Islet precursor cell (in vitro differentiated cells): ENCODE measurements at regions not wholly inside any gene's neighbourhood (a gene's known extent, or its start where the extent isn't known, plus 50 kb on each side); places are given as distances from the start of the nearest gene placed in this dataset.
"Not testable (repeated sequence)": the region's sequence is repeated elsewhere in the genome, so short reads cannot be mapped to it uniquely, and the experiment has no call there.

ENCODE experiments used
- DNase-seq: peaks from one replicate; pipeline ENCODE4 v3.0.0-alpha.2; 2018

DNA sequence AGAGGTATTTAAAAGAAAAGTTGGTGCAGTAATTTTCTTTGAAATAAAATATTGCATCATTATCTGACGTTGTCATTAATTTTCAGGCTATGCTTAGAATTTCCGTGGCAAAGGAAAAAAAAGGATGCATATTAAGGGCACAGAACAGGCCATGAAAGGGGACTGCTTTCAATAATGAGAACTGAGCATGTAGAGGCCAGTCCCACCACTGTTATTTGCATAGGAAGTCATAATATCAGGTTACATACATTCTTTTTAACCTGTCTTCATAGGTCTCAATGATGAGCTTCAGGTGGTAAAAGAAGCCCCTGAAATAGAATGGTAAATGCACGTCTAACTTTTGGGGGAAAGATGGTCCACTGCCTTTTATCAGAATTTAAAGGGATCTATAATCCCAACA is 272.1 kb upstream of the ALCAM start:
- DNase-seq: no peak

DNA sequence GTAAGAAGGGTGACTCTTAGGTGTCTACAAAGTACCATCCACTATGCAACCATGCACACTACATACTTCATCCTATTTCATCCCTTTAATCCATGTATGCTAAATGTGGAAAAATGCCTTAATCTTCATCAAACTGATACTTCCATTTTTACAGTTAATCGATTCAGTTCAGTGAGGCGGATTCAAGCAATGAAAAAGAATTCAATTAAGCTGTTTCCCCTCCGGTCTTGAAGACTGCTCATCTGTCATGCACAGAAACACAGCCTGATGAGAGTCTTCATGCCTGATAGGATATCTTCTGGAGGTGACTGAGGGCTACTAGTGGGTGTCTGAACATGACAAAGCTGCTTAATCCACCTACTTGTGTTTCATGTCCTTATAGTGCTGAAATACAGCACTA is 270.6 kb upstream of the ALCAM start:
- DNase-seq: no peak

DNA sequence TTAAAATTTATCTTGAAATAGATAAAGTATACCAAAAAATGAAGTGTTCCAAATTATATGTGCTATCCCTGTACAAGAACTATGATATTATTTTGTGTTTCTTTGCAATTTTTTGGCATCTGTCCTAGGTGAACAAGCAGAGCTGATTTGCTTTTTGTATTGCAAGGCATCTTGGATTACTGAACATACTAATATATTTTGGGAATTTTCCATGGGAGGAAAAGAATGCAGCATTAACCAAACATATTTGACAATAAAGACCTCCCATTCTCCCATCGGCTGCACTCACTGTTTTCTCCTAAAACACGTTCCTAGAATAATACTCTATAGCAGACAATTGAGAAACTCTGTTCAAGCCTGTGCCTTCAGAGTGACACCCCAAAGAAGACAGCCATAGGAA is 265.1 kb upstream of the ALCAM start:
- DNase-seq: no peak

DNA sequence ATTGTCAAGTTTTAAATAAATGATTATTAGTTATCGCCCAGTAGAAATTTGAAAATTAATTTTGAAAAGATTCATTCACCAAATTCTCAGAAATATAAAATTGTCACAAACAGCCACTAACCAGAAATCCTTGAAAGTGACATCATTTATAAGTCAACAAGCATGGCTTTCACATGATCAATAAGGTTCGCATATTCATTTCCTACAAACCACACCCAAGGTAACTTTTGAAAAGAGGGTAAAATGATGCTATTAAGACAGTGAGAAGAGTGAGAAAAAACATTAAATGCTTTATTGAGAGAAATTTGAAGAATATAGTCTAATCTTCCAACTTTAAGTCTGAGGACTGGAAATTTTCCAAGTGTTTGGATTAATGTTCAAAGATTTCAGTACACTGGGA is 263.6 kb upstream of the ALCAM start:
- DNase-seq: no peak

DNA sequence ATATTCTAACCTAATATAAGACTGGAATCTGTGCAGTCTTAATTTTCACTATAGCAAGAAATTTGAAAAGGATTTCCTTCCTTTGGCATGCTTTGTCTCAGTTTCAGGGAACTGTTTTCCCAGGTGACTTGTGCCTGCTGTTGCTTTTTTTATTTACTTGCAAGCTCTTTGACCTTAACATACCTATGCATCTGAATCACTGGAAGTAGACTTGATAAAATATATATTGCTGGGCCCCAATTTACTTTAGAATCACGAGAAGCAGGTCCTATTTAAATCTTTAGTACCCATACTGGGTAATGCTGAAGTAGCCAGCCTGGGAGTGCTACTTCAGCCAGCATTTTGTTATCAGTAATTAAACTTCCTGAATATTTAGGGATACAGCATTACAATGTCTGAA is 257.9 kb upstream of the ALCAM start:
- no peak for DNase-seq

DNA sequence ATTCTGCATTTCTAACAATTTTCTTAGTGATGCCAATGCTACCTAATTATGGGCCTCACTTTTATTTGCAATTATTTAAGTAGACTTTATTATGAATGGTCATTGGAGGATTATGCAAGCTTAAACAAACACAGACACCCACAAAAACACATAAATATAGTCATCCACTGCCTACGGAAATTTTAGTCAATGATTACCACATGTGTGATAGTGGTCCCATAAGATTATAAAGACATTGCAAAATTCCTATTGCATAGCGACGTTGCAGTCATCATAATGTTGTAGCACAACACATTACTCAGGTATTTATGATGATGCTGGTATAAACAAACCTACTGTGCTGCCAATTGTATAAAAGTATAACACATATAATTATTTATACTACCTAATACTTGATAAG is 247.8 kb upstream of the ALCAM start:
- DNase-seq: no peak

DNA sequence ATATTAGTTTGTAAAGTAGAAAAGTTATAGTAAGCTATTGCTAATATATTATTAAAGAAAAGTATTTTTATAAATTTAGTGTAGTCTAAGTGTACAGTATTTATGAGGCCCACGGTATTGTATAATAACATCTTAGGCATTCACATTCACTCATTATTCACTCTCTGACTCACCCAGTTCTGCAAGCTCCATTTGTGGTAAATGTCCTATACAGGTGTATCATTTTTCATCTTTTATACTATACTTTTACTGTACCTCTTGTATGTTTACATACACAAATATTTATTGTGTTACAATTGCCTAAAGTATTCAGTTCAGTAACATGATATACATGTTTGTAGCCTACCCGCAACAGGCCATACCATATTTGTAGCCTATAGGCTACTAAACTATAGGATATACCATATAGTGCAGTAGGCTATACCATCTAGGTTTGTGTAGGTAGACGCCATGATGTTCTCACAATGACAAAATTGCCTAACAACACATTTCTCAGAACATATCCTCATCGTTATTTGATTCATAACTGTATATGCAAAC is 246.8 kb upstream of the ALCAM start:
- DNase-seq: no peak

DNA sequence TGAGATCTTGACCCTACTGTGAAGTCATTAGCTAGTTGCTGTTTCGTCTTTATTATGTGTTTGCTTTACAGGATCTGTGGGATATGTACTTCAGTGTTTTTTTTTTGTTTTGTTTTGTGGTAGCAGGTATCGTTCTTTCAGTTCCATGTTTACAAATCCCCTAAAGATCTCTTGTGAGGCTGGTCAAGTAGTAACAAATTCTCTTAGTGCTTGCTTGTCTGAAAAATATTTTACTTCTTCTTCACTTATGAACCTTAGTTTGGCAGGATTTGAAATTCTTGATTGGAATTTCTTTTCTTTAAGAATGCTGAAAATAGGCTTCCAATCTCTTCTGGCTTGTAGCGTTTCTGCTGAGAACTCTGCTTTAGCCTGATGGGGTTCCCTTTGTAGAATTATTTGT is 235.8 kb upstream of the ALCAM start:
- no peak for DNase-seq

DNA sequence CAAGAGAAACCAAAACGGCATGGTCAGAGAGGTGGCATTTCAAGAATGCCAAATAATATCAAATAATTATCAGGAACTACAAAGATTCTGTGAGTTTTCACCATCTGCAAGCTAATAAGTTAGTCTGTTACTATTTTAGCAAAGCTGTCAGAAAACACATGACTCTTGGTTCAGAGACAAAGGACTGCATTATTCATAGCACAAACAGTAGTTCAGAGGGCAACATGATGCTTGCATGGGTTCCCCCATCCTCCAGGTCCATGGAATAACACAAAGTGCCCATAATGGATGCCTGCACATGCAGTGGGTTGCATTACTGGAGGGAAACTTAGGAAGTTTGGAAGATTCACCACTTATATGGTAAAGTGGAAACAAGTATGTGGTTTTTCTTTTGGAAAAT is 228.8 kb upstream of the ALCAM start:
- DNase-seq: no peak

DNA sequence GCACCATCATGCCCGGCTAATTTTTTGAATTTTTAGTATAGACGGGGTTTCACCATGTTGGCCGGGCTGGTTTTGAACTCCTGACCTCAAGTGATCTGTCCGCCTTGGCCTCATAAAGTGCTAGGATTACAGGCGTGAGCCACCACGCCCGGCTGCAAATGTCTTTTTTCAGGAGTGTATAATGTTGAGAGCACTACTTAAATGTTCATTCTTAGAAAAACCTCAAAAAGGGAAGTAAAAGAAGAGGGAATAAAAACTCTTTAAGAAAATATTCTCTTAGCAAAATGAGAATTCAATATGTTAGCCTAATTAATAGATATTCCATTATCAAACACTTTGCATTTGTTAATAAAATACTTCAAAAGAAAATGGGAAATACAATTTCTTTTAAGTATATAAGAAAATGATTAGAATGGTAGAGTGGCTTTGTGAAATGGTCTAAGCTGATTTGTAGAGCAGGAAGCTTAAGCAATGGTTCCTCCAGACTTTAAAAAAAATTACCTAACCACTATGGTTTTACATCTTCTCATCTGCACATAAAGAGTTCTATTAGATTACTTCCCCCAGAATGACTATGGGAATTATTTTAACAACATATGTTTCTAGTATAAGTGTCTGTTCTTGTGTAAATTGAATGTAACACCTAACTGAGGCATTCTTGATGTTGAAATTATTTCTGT is 226.7 kb upstream of the ALCAM start:
- no peak for DNase-seq

DNA sequence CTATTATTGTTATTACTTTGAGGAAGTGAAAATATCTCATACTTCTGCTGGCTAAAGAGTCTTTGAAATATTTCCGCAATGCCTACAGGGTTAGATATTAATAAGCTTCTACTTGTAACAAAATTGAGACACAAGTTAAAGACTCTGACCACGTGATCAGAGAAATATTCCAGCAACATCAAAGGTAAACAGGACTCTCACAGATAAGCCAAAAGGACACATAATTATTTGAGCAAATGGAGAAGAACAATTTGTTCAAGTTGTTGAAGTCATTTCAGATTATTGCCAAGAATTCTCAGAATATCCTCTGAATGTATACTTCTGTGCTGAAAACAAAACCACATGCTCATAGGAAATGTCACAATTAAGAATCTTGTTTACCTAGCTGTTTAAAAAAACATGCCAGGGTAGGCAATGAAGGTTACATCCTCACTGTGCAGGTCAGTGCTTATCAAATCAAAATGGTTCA is 225.8 kb upstream of the ALCAM start:
- DNase-seq: no peak

DNA sequence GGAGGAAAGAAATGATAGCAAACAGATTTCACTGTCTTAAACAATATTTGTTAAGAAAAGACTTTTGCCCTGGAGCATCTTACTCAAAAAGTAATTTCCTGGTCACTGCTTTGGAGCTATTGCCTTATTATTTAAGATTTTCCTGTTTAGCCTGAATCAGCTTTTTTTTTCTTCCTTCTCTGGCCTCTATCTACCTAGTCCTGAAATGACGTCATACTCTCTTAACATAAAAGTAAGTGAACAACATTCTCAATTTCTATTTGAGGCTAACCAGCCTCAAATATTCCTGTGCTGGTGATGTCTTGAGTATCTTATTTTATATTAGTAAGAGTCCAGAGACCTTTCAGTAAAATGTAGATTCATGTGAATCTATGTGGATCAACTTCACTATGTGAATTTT is 221.9 kb upstream of the ALCAM start:
- DNase-seq: no peak

DNA sequence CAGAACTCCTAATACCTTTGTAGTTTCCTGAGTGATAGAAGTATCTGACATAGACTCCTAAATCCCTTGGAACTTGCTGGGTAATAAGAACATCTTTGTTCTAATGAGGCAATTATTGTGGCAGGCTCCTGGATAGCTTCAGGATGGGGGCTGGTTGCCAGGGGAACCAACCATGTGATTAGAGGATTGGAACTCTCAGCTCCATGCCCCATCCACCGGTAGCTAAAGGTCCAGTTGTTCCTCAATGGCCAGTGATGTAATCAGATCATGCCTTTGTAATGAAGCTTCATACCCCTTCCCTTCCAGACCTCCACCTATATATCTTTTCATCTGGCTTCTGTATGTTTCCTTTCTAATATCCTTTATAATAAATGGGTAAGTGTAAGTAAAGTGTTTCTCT is 221.2 kb upstream of the ALCAM start:
- DNase-seq: peak; percentile 62

DNA sequence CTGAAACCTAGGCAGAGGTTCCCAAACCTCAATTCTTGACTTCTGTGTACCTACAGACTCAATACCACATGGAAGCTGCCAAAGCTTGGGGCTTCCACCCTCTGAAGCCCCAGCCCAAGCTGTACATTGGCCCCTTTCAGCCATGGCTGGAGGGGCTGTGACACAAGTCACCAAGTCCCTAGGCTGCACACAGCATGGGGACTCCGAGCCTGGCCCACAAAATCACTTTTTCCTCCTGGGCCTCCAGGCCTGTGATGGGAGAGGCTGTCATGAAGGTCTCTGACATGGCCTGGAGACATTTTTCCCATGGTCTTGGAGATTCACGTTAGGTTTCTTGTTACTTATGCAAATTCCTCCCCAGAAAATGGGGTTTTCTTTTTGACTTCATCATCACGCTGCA is 217.5 kb upstream of the ALCAM start:
- not testable (repeated sequence) for DNase-seq

DNA sequence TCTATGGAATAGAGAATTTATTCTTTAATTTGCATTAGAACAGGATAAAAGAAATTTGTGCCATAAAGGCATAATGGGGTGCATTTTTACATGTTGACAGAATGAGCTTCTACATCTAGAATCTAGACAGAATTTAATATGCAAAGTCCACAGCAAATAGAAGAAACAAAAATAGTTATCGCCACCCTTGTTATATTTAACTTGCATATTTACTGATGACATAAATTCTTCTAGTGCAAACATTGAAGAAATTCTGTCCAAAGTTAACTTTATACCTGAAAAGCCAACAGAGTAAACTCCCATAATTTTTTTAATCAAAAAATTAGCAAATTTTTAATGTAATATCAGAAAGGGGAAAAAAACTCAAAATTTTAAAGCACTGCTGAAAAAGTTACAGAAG is 213.7 kb upstream of the ALCAM start:
- DNase-seq: no peak

DNA sequence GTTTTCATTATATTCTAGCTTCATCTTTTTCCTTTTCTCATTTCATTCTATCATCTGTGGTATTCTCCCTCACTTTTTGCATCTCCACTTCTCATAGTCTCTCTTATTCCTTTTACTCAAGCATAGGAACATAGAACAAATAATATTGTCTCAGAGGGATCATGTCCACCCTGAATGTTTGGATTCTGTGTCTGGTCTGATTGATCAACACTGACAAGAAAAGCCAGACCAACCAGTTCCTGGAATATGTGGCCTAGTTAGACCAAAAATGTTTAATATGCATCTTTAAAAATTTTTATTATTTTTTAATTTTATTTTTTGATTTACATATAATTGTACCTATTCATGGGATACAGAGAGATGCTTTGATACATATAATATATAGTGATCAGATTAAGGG is 212.0 kb upstream of the ALCAM start:
- DNase-seq: no peak

DNA sequence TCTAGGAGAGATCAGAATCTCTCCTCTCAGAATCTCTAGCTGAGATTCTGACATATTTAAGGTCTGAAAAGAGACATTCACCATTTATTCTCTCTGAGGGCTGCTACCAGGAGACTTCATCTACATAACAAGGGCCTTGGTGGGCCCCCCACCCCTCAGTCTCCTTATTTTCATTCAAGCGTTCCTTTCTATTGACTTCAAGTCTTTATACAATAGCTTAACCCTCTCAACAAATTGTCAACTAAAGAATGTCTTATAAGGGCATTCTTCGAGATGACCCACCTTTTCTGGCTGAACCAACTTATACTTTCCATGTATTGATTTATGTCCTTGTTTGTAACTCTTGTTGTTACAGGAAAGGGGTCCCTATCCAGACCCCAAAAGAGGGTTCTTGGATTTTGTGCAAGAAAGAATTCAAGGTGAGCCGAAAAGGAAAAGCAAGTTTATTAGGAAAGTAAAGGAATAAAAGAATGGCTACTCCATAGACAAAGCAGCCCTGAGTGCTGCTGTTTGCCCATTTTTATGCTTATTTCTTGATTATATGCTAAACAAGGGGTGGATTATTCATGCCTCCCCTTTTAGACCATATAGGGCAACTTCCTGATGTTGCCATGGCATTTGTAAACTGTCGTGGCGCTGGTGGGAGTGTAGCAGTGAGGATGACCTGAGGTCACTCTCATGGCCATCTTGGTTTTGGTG is 209.5 kb upstream of the ALCAM start:
- DNase-seq: no peak

DNA sequence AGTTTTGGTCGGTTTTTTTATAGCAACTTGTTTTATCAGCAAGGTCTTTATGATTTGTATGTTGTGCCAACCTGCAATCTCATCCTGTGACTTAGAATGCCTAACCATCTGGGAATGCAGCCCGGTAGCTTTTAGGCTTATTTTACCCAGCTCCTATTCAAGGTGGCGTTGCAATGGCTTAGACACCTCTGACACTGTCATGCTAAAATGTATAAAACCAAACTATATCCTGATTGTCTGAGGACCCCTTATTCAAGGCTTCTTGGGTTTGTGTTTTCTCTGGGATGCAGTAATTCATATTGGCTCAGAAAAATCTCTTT is 209.0 kb upstream of the ALCAM start:
- no peak for DNase-seq

DNA sequence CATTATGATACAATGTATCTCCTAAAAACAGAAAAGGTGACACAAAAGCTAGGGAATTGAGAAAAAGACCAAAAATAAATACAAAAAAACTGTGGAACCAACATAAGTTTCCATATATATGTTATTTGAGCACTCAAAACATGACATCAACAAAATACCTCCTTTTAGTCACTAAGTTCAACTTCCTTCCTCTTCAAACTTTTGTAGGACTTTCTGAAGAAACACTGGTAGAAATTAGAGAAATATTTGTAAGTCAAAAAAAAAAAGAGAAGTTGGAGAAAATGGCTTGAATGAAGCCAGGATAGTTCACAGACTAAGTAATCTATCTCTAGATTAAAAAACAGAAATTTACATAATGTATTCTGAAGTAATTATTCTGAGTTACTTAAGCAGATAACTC is 208.4 kb upstream of the ALCAM start:
- DNase-seq: no peak

DNA sequence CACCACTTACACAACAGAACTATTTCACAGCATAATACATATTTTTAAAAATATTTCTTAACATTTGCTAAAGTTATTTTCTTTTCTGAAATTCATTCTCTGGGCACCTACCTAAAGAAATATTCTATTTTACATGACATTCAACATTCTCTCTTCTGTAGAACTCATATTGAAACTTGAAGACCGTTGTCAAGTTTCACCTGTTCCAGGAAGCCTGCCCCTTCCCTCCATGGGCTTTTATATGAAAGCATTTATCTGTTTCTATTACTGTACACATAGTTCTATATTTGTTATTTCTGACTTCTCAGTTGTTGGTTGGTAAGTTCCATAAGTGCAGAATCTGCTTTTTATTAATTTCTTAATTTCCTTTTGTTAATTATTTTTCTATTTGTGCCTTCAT is 204.3 kb upstream of the ALCAM start:
- DNase-seq: no peak

DNA sequence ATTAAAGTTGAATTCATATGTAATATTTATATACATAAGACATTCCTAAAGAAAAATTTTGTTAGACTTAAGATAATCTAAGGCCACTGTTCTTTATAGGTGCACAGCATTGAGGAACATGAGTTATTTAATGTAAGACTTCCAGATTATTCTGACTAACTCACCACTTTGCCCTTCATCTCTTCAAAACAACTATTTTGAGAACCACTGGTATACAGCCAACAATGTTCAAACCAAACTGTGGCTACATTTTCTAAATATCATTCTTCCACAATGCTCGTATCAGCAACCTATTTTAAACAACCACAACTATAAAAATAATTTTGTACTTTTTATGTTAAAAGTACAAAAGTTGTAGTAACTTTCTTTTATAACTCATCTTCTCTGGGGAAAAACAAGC is 199.8 kb upstream of the ALCAM start:
- DNase-seq: no peak

DNA sequence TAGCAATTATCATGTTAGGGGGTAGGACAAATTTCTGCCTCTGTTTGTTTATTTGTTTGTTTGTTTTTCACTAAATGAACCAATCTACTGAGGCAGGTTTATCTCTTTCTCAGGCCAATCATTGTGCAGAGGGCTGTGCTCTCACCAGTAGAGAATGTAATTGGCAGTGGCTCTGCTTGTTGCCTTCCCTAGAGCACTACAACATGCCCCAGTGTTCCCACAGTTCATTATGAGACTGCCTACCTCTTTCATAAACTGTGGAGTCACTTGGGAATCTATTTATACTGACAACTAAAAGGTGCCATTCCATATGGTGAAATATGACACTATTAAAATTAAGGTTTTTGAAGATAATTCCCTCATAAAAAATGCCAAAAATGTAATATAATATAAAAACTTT is 196.3 kb upstream of the ALCAM start:
- DNase-seq: no peak

DNA sequence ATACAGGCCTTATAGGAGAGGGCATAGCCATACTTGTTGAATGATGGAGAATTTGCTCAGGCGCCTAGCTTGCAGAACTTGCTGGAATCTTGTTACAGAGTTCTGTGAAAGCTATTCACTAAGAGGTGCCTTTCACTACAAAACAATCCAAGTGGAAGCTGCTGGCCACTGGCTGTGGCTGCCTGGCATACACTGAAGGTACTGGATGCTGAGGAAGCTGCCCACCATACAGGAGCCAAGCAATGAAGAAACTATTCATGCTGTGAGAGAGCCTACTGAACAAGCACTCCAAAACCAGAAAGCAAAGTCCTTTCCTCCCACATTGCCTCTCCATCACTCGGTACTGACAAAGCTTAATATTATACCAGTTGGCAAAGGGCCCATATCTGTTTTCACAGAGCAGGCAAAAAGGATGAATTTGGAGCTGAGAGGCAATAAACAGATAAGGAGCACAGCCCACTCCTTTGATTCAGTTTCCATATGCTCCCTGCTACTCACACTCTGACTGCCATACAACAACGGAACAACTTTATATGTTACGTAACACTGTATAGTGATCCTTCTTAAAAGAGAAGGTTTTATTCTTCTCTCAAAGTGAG is 192.6 kb upstream of the ALCAM start:
- no peak for DNase-seq

DNA sequence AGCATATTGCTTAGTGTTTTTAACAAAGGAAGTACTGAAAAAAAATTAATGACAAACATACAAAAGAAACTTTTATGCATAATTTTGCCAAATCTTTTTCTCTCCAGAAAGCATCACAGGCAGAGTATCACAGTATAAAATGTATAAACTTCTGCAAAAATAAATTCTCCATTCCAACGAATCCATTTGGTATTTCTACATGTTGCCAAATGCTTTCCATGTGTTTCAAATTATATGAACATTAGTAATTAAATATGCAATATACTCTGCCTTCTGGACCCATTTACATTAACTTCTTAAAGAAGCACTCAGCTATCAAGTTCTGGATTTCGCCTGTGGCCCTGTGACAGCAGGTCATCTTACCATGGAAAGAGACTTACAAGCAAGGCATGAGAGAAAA is 189.1 kb upstream of the ALCAM start:
- DNase-seq: no peak

DNA sequence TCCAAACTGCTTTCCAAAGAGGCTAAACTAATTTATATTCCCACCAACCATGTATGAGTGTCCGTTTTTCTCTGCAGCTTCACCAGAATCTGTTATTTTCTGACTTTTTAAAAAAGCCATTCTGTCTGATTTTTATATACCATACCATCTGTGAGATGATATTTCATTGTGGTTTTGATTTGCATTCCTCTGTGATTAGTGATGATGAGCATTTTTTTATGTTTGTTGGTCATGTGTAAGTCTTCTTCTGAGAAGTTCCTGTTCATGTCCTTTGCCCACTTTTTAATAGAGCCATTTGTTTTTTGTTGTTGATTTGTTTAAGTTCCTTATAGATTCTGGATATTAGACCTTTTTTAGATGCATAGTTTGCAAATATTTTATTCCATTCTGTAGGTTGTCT is 179.4 kb upstream of the ALCAM start:
- no peak for DNase-seq
